GM18498 (cell line): ENCODE measurements at regions not wholly inside any gene's neighbourhood (a gene's known extent, or its start where the extent isn't known, plus 50 kb on each side); places are given as distances from the start of the nearest gene placed in this dataset.

Source experiments
- ATAC-seq: cut with Tn5 transposase; IDR thresholded peaks from one replicate; pipeline ENCODE4 v1.9.1; 2021; ENCODE audit warnings: mild to moderate bottlenecking, moderate library complexity; ENCODE audit not compliant: unreplicated experiment

- ATAC-seq: no peak
Observed at GRCh38 chr1:42096554-42096953, 56.7 kb upstream of the GUCA2B start.

GRCh38 chr1:42089246-42089645 is 64.0 kb upstream of the GUCA2B start:
- ATAC-seq: no peak

- no peak for ATAC-seq
Observed at GRCh38 chr1:42086146-42086545, 67.1 kb upstream of the GUCA2B start.

GRCh38 chr1:42085596-42085995 is 67.6 kb upstream of the GUCA2B start:
- no peak for ATAC-seq

GRCh38 chr1:42081475-42081874 is 71.7 kb upstream of the GUCA2B start:
- no peak for ATAC-seq

GRCh38 chr1:42075179-42075578 is 78.0 kb upstream of the GUCA2B start:
- ATAC-seq: no peak

- ATAC-seq: no peak
Observed at GRCh38 chr1:42070996-42071395, 82.2 kb upstream of the GUCA2B start.

- no peak for ATAC-seq
Observed at GRCh38 chr1:42057800-42058199, 95.4 kb upstream of the GUCA2B start.

- no peak for ATAC-seq
Observed at GRCh38 chr1:42056460-42056859, 96.8 kb upstream of the GUCA2B start.

- no peak for ATAC-seq
Observed at GRCh38 chr1:42055061-42055460, 98.1 kb upstream of the GUCA2B start.

GRCh38 chr1:42052072-42052699 is 101.0 kb upstream of the GUCA2B start:
- no peak for ATAC-seq

- ATAC-seq: no peak
Observed at GRCh38 chr1:42047508-42047880, 105.7 kb upstream of the GUCA2B start.

- no peak for ATAC-seq
Observed at GRCh38 chr1:42046761-42047507, 106.3 kb upstream of the GUCA2B start.

- ATAC-seq: no peak
Observed at GRCh38 chr1:42044346-42044745, 108.9 kb upstream of the GUCA2B start.

- ATAC-seq: no peak
Observed at GRCh38 chr1:42043811-42044210, 109.4 kb upstream of the GUCA2B start.

GRCh38 chr1:42043182-42043581 is 110.0 kb upstream of the GUCA2B start:
- no peak for ATAC-seq

- no peak for ATAC-seq
Observed at GRCh38 chr1:42041031-42041430, 112.2 kb upstream of the GUCA2B start.

- no peak for ATAC-seq
Observed at GRCh38 chr1:42040159-42040558, 113.1 kb upstream of the GUCA2B start.

- ATAC-seq: no peak
Observed at GRCh38 chr1:42038261-42038660, 114.9 kb upstream of the GUCA2B start.

GRCh38 chr1:42037586-42037985 is 115.6 kb upstream of the GUCA2B start:
- no peak for ATAC-seq

GRCh38 chr1:42037161-42037560 is 116.0 kb upstream of the GUCA2B start:
- ATAC-seq: no peak

- peak; percentile 94 for ATAC-seq
Observed at GRCh38 chr1:42035830-42036604, 117.2 kb upstream of the GUCA2B start.
